HG03460 (cell line): ENCODE measurements at regions not wholly inside any gene's neighbourhood (a gene's known extent, or its start where the extent isn't known, plus 50 kb on each side); places are given as distances from the start of the nearest gene placed in this dataset.
"Not testable (repeated sequence)": the region's sequence is repeated elsewhere in the genome, so short reads cannot be mapped to it uniquely, and the experiment has no call there.

Experiments used
- ATAC-seq: cut with Tn5 transposase; IDR thresholded peaks from one replicate; pipeline ENCODE4 v1.9.1; 2021; ENCODE audit not compliant: unreplicated experiment

DNA sequence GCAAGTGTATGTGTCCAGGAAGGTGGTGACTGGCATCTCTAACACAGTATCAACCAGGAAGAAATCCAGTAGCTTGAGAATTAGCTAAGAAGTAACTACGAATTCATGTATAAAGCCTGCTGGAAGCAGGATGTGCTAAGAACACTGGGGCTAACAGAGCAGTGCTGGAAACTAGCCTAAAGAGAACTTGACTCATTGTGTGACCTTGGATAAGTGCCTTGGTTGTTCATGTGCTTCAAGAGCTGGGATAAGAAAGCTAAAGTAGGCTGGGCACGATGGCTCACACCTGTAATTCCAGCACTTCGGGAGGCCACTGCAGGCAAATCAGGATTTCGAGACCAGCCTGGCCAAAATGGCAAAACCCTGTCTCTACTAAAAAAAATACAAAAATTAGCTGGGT lies 186.9 kb downstream of the RRAGC start:
- no peak for ATAC-seq

DNA sequence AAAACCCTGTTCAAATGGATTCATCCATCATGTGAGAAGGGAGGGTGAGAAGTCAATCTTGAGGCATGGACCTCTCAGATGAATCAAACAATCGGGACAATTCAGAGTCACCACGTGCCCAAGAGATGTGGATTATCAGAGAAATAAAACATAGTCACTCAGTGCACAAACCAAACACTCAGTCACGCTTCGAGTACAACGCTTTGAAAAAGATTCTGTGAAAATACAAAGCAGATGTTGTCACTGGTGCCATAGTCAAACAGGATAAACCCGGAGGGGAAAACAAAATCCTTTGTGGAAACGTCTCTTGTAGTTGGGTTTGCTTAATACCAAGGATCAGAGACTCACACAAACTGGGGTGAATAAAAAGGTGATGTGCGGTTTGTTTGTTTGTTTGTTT lies 188.4 kb downstream of the RRAGC start:
- ATAC-seq = no peak

- no peak for ATAC-seq
These were observed 188.9 kb downstream of the RRAGC start for GRCh38 chr1:38670544-38671122.

- no peak for ATAC-seq
These were observed 191.9 kb downstream of the RRAGC start for GRCh38 chr1:38667626-38668025.

- ATAC-seq = no peak
These were observed 197.4 kb downstream of the RRAGC start for GRCh38 chr1:38662126-38662525.

DNA sequence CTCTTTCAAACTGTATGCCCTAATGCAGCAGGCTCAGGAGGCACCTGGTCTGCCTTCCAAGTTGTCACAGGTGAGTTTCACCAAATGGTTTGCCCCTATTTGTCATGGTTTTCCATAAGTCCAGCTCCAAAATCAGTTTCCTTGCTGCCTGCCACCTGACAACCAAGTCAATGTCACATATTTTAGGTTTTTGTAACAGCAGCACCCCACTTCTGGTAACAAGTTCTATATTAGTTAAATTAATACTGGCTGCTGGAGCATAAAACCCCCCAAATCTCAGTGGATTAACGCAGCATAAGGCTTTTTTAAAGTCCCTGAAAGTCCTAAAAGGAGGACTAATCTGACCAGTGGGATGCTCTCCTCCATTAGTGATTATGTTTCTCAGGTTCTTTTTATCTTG lies 200.7 kb downstream of the RRAGC start:
- ATAC-seq = no peak

DNA sequence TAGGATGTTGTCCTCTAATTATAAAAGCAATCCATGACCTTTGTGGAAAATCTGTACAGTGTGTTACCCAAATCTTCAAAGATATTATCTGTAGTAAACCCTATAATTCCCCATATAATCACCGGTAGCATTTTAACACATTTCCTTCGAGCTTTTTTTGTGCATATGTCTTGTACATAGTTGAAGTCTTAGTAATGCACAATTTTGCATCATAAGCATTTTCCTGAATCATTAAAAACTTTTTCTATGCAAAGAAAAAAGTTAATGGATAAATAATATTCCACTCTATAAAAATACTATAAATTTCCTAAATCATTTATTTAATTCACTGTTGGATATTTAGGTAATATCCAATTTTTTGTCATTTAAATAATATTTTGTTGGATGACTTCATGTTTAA lies 201.7 kb downstream of the RRAGC start:
- ATAC-seq = no peak

DNA sequence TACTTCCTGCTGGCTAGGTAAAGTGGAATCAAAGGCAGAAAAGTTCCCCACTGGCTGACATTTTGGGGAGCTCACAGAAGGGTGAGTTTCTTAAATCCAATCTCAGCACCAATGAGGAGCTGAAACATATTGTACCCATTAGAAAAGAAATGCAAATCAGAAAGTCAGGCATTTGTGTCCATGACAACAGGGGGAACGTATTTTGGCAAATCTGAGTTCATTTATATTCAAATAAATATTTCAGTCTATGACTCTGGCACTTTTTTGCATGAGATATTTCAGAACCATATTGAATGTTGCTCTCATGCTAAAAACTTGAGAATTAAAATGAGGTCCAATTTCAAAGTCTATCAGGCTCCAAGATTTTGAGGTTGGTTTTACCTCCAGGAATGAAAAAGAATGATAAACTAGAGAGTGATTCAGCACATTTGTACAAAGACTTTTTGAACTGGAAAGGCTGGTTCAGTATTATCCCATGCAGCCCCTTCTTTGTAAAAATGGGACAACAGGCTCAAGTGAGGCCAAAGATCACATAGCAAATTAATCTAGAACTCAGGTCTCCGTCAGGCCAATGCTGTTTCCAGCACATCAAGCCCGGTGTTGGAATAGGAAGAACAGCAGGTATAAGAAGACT lies 202.2 kb downstream of the RRAGC start:
- no peak for ATAC-seq

DNA sequence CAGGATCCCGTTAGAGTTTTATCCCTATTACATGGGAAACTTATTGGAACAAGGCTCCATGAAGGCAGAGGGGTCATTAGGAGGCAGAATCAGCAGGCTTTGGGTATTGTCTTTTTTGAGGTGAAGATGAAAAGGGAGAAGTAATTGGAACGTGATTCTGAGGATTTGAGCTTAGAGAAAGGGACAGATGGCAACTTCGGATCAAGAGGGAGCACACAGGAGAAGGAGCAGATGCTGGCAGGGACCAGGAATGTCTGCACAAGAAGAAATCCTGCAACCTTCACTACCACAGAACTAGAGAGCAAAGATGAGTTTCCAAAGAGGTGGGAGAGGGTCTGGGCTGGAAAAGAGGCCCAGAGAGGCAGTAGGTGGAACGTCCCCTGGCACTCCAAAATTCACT lies 202.8 kb downstream of the RRAGC start:
- no peak for ATAC-seq

DNA sequence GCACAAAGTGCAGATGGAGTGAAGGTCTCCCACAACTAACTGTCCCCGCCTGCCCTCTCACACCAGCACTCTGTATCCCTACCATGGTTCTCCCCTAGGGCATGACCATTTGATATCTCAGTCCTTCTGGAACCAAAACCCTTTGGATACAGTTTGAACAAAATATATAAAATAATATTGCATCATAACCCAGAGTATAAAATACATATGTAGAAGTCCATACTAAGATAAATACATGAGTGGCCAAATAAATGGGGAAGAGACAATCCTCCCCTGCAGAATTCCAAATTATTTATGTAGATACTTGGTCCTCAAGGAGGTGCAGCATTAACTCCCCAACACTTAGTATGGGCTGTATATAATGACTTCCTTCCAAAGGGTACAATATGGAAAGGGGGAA lies 207.4 kb downstream of the RRAGC start:
- no peak for ATAC-seq

DNA sequence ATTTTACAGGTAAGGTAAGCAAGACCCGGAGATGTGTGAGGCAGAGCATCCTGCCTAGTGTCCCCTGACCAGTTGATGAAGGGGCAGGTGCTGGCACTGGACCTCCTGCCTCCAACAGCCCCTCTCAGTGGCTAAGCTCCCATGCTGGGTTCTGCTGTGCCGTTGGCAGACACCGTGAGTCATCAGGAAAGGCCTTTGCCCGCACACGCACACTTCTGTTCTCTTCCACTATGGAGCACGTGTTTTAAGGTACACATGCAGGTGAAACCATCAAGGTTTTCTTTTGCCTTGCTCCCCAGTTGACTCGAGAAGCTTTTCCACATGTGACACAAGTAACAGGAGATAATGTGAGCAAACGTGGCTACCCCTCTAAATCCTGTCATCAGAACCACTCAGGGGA lies 207.9 kb downstream of the RRAGC start:
- no peak for ATAC-seq

- no peak for ATAC-seq
These were observed 211.2 kb downstream of the RRAGC start for GRCh38 chr1:38648417-38648816.

DNA sequence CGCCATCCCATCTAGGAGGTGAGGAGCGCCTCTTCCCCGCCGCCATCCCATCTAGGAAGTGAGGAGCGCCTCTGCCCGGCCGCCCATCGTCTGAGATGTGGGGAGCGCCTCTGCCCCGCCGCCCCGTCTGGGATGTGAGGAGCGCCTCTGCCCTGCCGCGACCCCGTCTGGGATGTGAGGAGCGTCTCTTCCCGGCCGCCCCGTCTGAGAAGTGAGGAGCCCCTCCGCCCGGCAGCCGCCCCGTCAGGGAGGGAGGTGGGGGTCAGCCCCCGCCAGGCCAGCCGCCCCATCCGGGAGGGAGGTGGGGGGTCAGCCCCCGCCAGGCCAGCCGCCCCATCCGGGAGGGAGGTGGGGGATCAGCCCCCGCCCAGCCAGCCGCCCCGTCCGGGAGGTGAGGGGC lies 212.2 kb downstream of the RRAGC start:
- ATAC-seq = not testable (repeated sequence)

DNA sequence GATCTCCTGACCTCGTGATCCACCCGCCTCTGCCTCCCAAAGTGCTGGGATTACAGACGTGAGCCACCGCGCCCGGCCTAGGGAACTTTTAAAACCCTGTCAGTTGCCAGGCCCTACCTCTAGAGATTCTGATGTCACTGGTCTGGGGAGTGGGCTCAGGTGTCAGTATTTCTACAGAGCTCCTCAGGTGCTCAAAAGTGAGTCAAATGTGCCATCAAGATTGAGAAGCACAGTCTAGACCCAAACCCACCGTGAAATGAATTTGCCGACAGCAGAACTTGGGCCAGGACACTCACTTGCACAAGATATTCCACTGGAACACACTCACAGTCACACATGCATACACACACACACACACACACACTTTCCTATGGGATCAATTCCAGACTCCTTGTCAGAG lies 215.5 kb downstream of the RRAGC start:
- ATAC-seq = no peak

- ATAC-seq = no peak
These were observed 217.9 kb downstream of the RRAGC start for GRCh38 chr1:38641661-38642060.

DNA sequence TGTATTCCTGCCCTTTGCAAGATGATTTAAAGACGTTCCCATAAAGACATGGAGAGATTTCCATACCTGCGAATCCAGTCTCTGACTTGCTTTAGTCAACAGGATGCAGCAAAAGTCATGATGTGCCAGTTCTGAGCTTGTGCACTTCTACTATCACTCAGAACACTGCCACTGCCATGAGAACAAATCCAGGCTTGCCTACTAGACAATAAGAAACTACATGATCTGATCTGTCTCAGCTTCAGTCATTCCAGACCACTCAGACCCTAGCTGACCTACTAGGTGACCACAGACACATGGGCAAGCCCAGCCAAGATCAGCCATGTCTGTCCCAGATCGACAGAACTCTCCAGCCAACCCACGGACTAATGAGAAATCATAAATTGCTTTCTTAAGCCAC lies 219.2 kb downstream of the RRAGC start:
- ATAC-seq = no peak

GRCh38 chr1:38628241-38628640 lies 231.3 kb downstream of the RRAGC start:
- no peak for ATAC-seq

DNA sequence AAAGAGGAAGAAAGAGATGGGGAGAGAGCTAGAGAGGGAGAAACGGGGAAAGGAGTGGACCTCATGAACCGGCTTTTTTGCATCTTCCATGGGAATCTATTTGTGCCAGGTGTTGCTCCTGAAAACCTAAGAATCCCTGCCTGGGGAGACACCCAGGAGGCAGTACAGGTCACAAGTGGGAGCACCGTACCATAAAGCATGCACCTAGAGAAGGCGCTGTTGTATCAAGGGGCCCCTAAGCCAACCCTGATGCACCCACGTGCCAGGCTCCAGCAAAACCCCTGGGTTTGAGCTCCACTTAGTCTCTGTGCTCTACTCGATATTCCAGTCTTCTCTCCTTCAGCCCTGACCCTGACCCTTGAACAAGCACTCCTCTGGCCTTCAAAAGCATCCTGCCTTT lies 233.6 kb downstream of the RRAGC start:
- ATAC-seq = no peak

DNA sequence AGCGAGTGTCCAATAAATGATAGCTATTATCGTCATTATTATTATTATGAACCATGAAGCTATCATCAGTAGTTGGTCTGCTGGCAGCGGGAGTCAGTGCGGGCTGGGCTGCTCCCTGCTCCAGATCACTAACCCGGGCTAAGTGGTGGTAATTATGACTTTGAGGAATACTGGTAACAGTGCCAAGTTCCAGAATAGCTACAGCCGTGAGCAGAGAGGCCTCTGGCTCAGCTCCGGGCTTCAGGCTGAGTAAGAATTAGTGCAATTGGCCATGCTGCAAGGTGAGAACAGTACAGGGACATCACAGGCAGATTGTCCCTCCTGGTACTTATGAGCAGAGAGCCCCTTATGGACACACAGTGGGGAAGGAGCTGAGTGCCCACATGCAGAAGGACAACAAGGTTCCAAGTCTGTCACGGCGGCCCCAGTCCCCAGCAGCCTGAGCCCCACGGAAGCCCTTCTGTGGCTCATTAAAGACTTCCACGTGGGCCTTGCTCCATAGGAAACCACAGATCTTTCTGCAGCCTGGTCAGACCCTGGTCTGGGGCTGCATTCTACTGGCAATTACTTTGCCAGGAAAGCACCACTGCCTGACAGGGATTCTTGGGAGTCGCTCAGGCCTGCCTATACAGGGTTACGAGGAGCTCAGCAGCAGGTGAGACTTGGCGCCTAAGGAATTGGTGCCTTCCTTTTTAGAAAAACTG lies 235.1 kb downstream of the RRAGC start:
- no peak for ATAC-seq

GRCh38 chr1:38623529-38623928 lies 236.0 kb downstream of the RRAGC start:
- no peak for ATAC-seq

DNA sequence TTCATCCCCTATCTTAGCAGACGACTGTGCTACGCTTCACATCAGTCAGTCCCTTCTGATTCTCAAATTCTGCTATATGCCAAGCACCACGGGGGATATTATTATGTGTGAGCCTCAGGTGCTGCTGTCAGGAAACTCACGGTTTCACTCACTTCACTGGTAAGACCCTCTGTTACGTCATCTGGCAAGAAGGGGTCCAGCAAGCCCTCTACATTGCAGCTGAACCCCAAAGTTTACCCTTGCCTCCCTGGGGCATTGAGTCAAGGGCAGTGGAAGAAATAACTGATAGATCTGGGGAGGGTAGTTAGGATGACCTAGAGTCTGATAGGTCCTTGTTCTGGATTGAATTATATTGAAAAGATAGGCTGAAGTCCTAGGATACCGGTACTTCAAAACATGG lies 237.4 kb downstream of the RRAGC start:
- no peak for ATAC-seq

GRCh38 chr1:38616846-38617245 lies 242.7 kb downstream of the RRAGC start:
- ATAC-seq = no peak

GRCh38 chr1:38615680-38616079 lies 243.9 kb downstream of the RRAGC start:
- ATAC-seq = no peak
